GM23248 (cell line): ENCODE measurements at regions not wholly inside any gene's neighbourhood (a gene's known extent, or its start where the extent isn't known, plus 50 kb on each side); places are given as distances from the start of the nearest gene placed in this dataset.

Experiments
- DNase-seq: peaks from one replicate; pipeline ENCODE4 v3.0.0-alpha.2; 2015
- H2AFZ ChIP-seq: fragments of 200-600 bp; sonication (generic); 2 replicates; pipeline ENCODE4 v1.6.1; 2016; ENCODE audit warnings: antibody characterized with exemption
- H3F3A ChIP-seq: fragments of 200-600 bp; sonication (generic); 2 replicates; pipeline ENCODE4 v1.6.1; 2016; ENCODE audit warnings: mild to moderate bottlenecking, antibody characterized with exemption, mixed run types; ENCODE audit not compliant: insufficient read depth
- H3K27ac ChIP-seq: fragments of 200-600 bp; sonication (generic); 2 replicates; pipeline ENCODE4 v1.5.1; 2016; ENCODE audit warnings: mild to moderate bottlenecking
- H3K27me3 ChIP-seq: fragments of 200-600 bp; sonication (generic); replicated peaks from 2 replicates; pipeline ENCODE4 v1.6.1; 2016; ENCODE audit warnings: mild to moderate bottlenecking; ENCODE audit not compliant: insufficient read depth
- H3K36me3 ChIP-seq: fragments of 200-600 bp; sonication (generic); 2 replicates; pipeline ENCODE4 v1.6.1; 2016; ENCODE audit warnings: low read depth, mild to moderate bottlenecking
- H3K4me1 ChIP-seq: fragments of 200-600 bp; sonication (generic); 2 replicates; pipeline ENCODE4 v1.6.1; 2016; ENCODE audit warnings: mild to moderate bottlenecking; ENCODE audit not compliant: insufficient read depth
- H3K4me2 ChIP-seq: fragments of 200-600 bp; sonication (generic); one replicate; pipeline ENCODE4 v1.6.1; 2016; ENCODE audit warnings: mild to moderate bottlenecking; ENCODE audit not compliant: unreplicated experiment
- H3K4me3 ChIP-seq: fragments of 200-600 bp; sonication (generic); 2 replicates; pipeline ENCODE4 v1.5.1; 2016; ENCODE audit warnings: mild to moderate bottlenecking
- H3K79me2 ChIP-seq: fragments of 200-600 bp; sonication (generic); 2 replicates; pipeline ENCODE4 v1.6.1; 2016; ENCODE audit warnings: mild to moderate bottlenecking; ENCODE audit not compliant: insufficient read depth
- H3K9ac ChIP-seq: fragments of 200-600 bp; sonication (generic); 2 replicates; pipeline ENCODE4 v1.6.1; 2016; ENCODE audit warnings: mild to moderate bottlenecking
- H3K9me2 ChIP-seq: fragments of 200-600 bp; sonication (generic); 2 replicates; pipeline ENCODE4 v1.6.1; 2016; ENCODE audit warnings: mixed run types, mild to moderate bottlenecking, moderate library complexity; ENCODE audit not compliant: insufficient read depth
- H3K9me3 ChIP-seq: fragments of 200-600 bp; sonication (generic); one replicate; pipeline ENCODE4 v1.6.1; 2017; ENCODE audit warnings: low read depth
- H4K20me1 ChIP-seq: fragments of 200-600 bp; sonication (generic); 2 replicates; pipeline ENCODE4 v1.6.0; 2016; ENCODE audit not compliant: insufficient read depth
- EZH2 ChIP-seq: fragments of 200-600 bp; sonication (generic); IDR thresholded peaks from 2 replicates; pipeline ENCODE4 v1.6.1; 2018; ENCODE audit warnings: antibody characterized with exemption, mild to moderate bottlenecking; ENCODE audit not compliant: insufficient read depth, poor library complexity, severe bottlenecking
- EZH2phosphoT487 ChIP-seq: fragments of 200-600 bp; sonication (generic); IDR thresholded peaks from 2 replicates; pipeline ENCODE4 v1.6.1; 2018; ENCODE audit warnings: antibody characterized with exemption, moderate library complexity, mild to moderate bottlenecking, low read depth; ENCODE audit not compliant: insufficient read depth
- WGBS, 2 experiments: methylation state at CpG; one replicate each; pipeline ENCODE4 v1.1.6; 2015 to 2017; ENCODE audit warnings: low lambda C conversion rate in 2 of 2, low coverage in 1 of 2; ENCODE audit errors: missing lambda C conversion rate in 2 of 2; 5-methylcytosine and 5-hydroxymethylcytosine counted together
- in situ Hi-C: fragments of 300-500 bp; cut with MboI; formaldehyde crosslinking; loops from 2 replicates; pipeline ENCODE4 v1.15.0; 2020

- 37 to 45% methylated on average over 5 of the region's 5 CpGs for WGBS, 2 experiments
- in situ Hi-C loops, result no loop called here
- H4K20me1 ChIP-seq, result no peaks in the 10 kb centered on the region
- no peak overlapping the region for H3K27ac ChIP-seq
- no peak overlapping the region for H2AFZ ChIP-seq
- H3F3A ChIP-seq, result no peaks in the 10 kb centered on the region
- H3K36me3 ChIP-seq, result no peaks in the 10 kb centered on the region
- H3K4me3 ChIP-seq, result no peak overlapping the region
- H3K9ac ChIP-seq, result no peak overlapping the region
- H3K4me2 ChIP-seq, result no peak overlapping the region
- TF ChIP-seq EZH2 (no peak), EZH2phosphoT487 (no peak)
- H3K27me3 ChIP-seq, result peaks cover 21% of the 10 kb centered on the region; the same call in 1 of the 2 replicates
- no peaks in the 10 kb centered on the region for H3K4me1 ChIP-seq
- H3K9me2 ChIP-seq, result no peaks in the 10 kb centered on the region
- H3K79me2 ChIP-seq, result no peaks in the 10 kb centered on the region
- no peak for DNase-seq
- no peaks in the 10 kb centered on the region for H3K9me3 ChIP-seq
These were observed 81.2 kb upstream of the WNT4 start for GRCh38 chr1:22224091-22224490.

- no peaks in the 10 kb centered on the region for H3K9me3 ChIP-seq
- H3K79me2 ChIP-seq, result no peaks in the 10 kb centered on the region
- H3K9ac ChIP-seq, result no peak overlapping the region
- no peak overlapping the region for H2AFZ ChIP-seq
- no peaks in the 10 kb centered on the region for H4K20me1 ChIP-seq
- no peak for DNase-seq
- in situ Hi-C loops, result no loop called here
- H3K27ac ChIP-seq, result no peak overlapping the region
- TF ChIP-seq EZH2 (no peak), EZH2phosphoT487 (no peak)
- no peaks in the 10 kb centered on the region for H3K9me2 ChIP-seq
- WGBS, 2 experiments, result 75% methylated on average over 1 of the region's 1 CpG
- no peaks in the 10 kb centered on the region for H3F3A ChIP-seq
- no peaks in the 10 kb centered on the region for H3K4me1 ChIP-seq
- no peak overlapping the region for H3K4me2 ChIP-seq
- no peak overlapping the region for H3K4me3 ChIP-seq
- H3K36me3 ChIP-seq, result no peaks in the 10 kb centered on the region
- peaks cover 21% of the 10 kb centered on the region; the same call in 1 of the 2 replicates for H3K27me3 ChIP-seq
These were observed 81.7 kb upstream of the WNT4 start for GRCh38 chr1:22224631-22225030.

GRCh38 chr1:22225858-22226589, 83.1 kb upstream of the WNT4 start:
- H3K9me2 ChIP-seq, result no peaks in the 10 kb centered on the region
- no peaks in the 10 kb centered on the region for H3K9me3 ChIP-seq
- H3K4me1 ChIP-seq, result no peaks in the 10 kb centered on the region
- no peak overlapping the region for H3K4me3 ChIP-seq
- in situ Hi-C loops, result no loop called here
- H3K9ac ChIP-seq, result no peak overlapping the region
- H3K4me2 ChIP-seq, result no peak overlapping the region
- H3F3A ChIP-seq, result no peaks in the 10 kb centered on the region
- no peak for DNase-seq
- H3K27ac ChIP-seq, result no peak overlapping the region
- TF ChIP-seq EZH2 (no peak), EZH2phosphoT487 (no peak)
- H2AFZ ChIP-seq, result no peak overlapping the region
- no peaks in the 10 kb centered on the region for H3K79me2 ChIP-seq
- WGBS, 2 experiments, result 44 to 46% methylated on average over 10 to 11 of the region's 11 CpGs
- peaks cover 14% of the 10 kb centered on the region; the same call in 1 of the 2 replicates for H3K27me3 ChIP-seq
- H4K20me1 ChIP-seq, result no peaks in the 10 kb centered on the region
- no peaks in the 10 kb centered on the region for H3K36me3 ChIP-seq

GRCh38 chr1:22228074-22228473, 85.2 kb upstream of the WNT4 start:
- in situ Hi-C loops, result no loop called here

More at GRCh38 chr1:22228074-22228473, 85.2 kb upstream of the WNT4 start:
- Histone ChIP-seq H3K9me3 (no peaks in the 10 kb centered on the region), H3K4me1 (no peaks in the 10 kb centered on the region), H2AFZ (no peak overlapping the region), H3K9ac (no peak overlapping the region), H3K9me2 (no peaks in the 10 kb centered on the region), H3K27ac (no peak overlapping the region), H3F3A (no peaks in the 10 kb centered on the region), H4K20me1 (no peaks in the 10 kb centered on the region), H3K4me3 (no peak overlapping the region), H3K27me3 (peaks cover 14% of the 10 kb centered on the region; the same call in 1 of the 2 replicates), H3K36me3 (no peaks in the 10 kb centered on the region), H3K4me2 (no peak overlapping the region), H3K79me2 (no peaks in the 10 kb centered on the region)
- DNase-seq, result no peak
- WGBS, 2 experiments, result 87 to 90% methylated on average over 8 of the region's 8 CpGs
- TF ChIP-seq EZH2 (no peak), EZH2phosphoT487 (no peak)
